Germinal center (tissue), 1 donor: ENCODE measurements at regions not wholly inside any gene's neighbourhood (a gene's known extent, or its start where the extent isn't known, plus 50 kb on each side); places are given as distances from the start of the nearest gene placed in this dataset.

Experiments
- DNase-seq: peaks from one replicate; pipeline ENCODE4 v3.0.0; 2012; ENCODE audit warnings: mixed read lengths, low spot score

GRCh38 chr4:63505714-63506460, 903.4 kb downstream of the TECRL start:
- DNase-seq: no peak

DNA sequence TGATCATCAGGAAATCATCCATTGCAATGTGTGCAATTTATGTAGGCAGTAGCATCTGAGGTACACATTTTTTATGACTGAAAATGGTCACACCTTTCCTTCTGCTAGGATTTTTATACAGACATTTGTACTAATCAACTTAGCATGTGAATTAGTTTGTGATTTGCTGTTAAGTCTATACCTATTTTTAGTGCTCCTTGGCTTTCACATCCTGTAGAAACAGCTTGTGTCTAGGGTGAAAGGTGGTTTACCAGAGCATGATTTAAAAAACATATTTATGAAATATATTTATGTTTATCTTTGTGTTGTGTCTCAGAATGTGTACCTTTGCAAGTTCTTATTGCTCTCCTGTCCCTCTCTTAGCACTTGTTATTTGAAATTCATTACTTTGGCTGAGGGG, 916.0 kb downstream of the TECRL start:
- DNase-seq: no peak

DNA sequence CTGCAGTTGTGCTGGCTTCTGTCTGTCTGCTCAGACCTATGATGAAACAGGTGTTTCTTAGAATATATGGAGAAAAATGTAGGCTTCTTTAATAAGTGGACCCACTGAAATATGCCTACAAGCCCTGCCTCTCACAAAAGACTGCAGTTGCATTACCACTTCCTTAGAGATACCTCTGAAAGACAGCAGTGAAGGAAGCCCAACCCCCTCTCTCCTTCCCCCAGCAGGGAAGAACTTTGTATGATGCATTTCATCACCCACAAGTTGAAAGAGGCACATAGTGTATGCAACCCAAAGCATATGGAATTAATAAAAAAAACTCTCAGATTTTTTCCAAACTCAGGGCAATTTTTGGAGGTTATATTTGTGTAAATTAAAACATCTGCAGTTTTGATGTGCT, 916.7 kb downstream of the TECRL start:
- DNase-seq: no peak

GRCh38 chr4:63464393-63464792, 944.9 kb downstream of the TECRL start:
- DNase-seq: no peak

DNA sequence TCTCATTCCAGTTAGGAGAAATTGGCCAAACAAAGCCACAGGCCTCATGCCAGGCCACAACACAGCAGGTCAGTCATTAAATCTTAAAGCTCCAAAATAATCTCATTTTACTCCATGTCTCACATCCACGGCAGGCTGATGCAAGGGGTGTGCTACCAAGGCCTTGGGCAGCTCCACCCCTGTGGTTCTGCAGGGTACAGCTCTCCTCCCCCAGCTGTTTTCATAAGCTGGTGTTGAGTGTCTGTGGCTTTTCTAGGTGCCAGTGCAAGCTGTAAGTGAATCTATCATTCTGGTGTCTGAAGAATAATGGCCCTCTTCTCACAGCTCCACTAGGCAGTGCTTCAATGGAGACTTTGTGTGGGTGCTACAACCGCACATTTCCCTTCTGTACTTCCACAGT, 949.2 kb downstream of the TECRL start:
- DNase-seq: no peak

DNA sequence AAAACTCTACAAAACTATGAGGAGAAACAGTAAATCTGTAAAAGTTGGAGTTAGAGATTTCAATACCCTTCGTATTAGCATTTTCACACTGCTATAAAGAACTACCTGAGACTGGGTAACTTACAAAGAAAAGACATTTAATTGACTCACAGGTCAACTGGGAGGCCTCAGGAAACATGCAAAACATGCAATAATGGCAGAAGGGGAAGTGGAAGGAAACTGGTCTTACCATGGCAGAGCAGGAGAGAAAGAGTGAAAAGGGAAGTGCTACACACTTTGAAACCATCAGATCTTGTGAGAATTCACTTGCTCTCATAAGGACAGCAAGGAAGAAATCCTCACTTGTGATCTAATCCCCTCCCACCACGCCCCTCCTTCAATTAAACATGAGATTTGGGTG, 949.9 kb downstream of the TECRL start:
- DNase-seq: no peak

- DNase-seq: no peak
These were observed 951.2 kb downstream of the TECRL start for GRCh38 chr4:63458010-63458409.

DNA sequence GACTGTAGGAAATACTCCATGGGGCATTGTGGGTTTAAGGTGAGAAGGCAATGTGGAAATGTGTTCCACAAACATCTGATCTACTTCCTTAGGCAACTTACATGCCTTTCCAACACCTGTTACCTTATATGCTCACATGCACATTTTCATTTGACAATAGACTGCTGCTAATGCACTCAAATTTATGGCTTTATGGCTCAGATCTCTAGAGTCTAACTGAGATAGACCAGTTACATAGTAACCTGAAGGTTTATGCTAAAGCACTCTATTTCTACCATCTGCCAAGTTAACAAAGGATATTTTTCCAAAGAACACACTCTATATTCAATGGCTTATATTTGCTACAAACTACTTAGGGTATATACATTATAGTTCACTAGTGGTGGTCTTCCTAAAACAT, 969.0 kb downstream of the TECRL start:
- no peak for DNase-seq

DNA sequence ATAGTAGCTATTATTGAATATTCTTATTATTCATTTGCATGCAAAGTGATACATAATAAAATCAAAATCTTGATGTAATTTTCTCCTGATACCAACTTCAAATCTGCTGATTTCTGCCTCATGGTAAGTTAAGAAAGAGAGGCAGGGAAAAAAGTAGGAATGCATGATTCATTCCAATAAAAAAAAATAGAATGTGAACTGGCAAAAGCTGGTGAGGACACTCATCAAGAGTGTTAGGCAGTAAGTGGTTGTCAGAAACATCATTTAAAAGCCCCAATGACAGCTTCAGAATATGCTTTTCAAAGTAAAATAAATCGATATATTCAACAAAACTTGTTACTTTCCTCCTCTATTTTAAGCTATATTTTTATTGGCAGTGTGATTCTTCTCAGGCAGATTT, 979.1 kb downstream of the TECRL start:
- no peak for DNase-seq

- DNase-seq: no peak
These were observed 1013.0 kb downstream of the TECRL start for GRCh38 chr4:63396269-63396668.

- no peak for DNase-seq
These were observed 1015.7 kb downstream of the TECRL start for GRCh38 chr4:63393544-63393943.

DNA sequence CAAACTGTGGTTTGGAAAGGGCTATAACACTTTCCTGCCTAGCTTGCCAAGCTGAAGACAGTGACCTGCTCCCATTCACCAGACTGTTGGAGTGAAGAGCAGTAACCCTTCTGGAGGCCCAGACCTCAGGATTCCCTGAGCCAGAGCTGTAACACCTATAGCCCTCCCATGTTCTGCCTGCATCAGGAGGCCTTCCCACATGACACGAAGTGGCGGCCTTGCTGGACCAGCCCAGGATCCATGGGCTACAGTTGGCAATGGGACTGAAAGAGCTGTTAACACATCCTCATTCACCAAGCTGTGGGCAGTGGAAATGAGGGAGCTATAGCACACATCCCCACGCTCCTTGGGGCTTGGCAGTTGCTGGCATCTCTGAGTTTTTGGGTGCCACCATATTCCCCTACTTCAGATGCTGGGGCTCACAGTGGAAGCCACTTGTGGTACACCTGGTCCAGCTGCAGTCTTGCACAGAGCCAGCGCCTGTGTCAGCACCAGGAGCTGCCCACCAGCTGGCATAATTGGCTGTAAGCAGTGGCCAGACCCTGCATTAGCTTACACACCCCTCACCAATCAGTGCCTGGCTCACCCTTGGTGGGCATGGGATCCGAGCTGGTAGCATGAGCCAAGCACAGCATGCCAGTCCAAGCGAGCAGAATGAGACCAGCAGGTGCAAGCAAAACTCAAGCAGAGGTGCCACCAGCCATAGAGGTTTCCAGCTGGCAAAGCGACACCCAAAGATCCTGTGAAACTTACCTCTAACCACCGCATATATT, 1029.3 kb downstream of the TECRL start:
- no peak for DNase-seq

DNA sequence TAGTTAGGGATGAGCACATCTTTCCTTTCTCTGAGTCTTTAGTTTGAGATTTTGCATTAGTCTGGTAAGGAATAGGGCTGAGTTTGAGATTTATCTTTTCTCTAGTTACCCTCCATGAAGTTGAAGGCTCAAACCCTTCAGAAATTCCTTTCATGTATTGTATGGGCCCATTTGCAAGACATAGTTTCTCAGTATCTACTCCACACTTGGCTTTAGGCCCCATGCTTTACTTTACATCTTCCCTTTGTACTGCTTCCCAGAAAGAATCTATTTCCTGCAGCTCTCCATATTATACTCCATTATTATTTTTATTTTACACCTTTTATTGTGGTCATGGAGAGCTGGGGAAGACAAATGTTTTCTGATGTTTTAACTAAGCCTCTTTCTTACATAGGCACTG, 1038.2 kb downstream of the TECRL start:
- DNase-seq: no peak

DNA sequence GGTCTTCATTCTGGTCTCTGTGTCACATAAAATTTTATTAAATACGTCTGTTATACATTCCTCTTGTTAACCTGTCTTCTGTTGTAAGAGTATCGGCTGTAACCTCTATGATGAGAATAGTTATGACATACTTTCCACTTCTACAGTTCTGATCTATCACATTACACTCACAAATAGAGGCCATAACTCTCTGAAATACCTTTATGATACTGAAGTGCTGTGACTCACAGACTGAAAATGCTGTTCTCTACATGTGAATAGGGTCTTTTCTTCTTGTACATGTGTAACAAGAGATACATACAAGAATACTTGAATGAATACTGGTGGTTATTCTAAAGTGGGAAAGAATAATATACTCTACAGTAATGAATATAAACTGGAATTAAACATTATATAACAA, 1047.6 kb downstream of the TECRL start:
- no peak for DNase-seq

DNA sequence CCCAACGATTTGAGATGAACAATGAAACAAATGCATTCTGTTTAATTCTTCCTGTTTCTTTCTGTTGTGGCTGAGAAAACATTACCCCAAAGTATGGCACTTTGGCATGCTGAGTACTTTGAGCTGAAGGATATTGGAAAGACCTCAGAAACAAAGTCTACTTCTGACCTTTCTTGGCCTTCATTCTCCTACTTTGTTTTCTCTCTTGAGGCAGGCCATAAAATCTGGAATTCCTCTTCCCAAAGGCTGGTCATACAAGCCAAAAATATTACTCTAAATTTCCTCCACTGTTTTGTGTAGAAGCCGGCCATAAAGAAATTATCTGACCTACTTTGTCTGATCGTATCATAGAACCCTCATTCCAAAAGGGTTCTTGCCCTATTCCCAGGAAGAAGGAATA, 1048.2 kb downstream of the TECRL start:
- no peak for DNase-seq

- no peak for DNase-seq
These were observed 1059.6 kb downstream of the TECRL start for GRCh38 chr4:63349674-63350025.

GRCh38 chr4:63348735-63349673, 1060.2 kb downstream of the TECRL start:
- no peak for DNase-seq

GRCh38 chr4:63325140-63325539, 1084.1 kb downstream of the TECRL start:
- no peak for DNase-seq

DNA sequence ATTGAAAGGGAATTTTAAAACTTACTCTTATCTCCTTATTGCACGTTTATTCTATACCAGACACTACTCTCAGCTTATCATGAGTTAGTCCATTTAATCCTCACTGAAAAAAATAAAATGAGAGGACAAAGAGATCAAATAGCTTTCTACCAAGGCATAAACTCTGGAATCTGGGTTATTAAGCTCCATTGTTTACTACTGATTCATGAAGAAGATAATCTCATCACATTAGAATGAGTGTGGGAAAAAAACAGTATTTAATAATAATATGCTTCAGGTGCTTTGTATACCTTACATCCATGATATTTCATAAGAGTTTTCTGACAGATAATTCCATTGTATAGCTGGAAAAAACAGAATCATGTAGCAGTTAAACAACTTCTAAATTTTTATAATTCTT, 1092.6 kb downstream of the TECRL start:
- no peak for DNase-seq

- no peak for DNase-seq
These were observed 1093.6 kb downstream of the TECRL start for GRCh38 chr4:63315651-63316050.

DNA sequence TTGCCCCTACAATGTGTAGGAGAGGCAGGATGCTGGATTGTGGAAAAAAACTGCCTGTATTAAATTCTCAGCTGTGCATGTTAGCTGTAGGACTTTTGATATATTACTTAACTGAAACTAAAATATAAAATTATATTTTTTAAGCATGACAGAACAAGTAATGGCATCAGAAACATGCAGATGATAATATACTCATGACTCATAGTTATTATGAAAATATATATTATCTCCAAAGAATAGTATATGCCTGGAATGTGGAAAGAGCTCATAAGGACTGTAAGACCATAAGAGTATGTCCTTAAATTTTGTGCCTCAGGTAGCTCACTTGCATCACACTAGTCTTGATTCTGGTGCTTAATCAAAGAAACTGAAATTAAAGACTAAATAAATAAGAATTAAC, 1100.6 kb downstream of the TECRL start:
- DNase-seq: no peak

- no peak for DNase-seq
These were observed 1106.5 kb downstream of the TECRL start for GRCh38 chr4:63302792-63303191.

DNA sequence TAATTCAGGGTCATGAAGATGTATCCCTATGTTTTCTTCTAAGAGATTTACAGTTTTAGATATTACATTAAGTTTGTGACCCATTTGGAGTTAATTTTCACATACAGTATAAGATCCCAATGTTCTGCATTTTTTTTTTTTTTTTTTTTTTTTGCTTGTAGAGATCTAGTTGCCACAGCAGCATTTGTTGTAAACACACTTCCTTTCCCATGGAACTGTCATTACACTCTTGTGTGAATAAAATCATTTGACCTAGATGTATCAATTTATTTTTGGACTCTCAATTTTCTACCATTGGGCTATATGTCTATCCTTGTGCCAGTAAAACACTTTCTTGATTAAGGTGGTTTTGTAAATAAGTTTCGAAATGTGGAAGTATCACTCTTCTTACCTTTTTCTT, 1107.2 kb downstream of the TECRL start:
- DNase-seq: no peak
